ENCODE measurements at regions not wholly inside any gene's neighbourhood (a gene's known extent, or its start where the extent isn't known, plus 50 kb on each side); places are given as distances from the start of the nearest gene placed in this dataset.

- no peak for TF ChIP-seq POLR2A (IDR thresholded peaks at IDR 0.05)
- TF ChIP-seq CTCF (IDR thresholded peaks at IDR 0.05) = no peak
- TF ChIP-seq POLR2AphosphoS5 (IDR thresholded peaks at IDR 0.05) = no peak
Observed at GRCh38 chr12:107634530-107634929, 51.1 kb upstream of the PWP1 start.
